GM12872 (cell line): ENCODE measurements at regions not wholly inside any gene's neighbourhood (a gene's known extent, or its start where the extent isn't known, plus 50 kb on each side); places are given as distances from the start of the nearest gene placed in this dataset.

Source experiments
- CTCF ChIP-seq: IDR thresholded peaks from 3 replicates; pipeline ENCODE4 v1.5.1; 2011; ENCODE audit warnings: low read depth, mild to moderate bottlenecking, low read length, moderate library complexity; ENCODE audit not compliant: insufficient read depth

DNA sequence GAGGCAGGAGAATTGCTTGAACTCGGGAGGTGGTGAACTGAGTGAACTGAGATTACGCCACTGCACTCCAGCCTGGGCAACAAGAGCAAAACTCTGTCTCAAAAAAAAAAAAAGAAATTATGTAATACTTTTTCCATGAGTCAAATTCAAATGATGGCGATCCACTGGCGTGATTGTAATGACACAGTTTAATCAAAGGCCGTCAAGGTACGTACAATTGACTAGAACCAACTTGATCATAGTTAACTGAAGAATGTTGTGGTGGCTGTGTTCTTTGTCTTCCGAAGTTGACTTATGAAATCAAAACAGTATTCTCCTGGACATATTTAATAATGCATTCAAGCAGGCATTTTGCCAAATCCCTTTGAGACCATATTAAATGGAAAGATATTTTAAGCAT is 318.6 kb upstream of the FAT1 start:
- TF ChIP-seq CTCF: no peak

DNA sequence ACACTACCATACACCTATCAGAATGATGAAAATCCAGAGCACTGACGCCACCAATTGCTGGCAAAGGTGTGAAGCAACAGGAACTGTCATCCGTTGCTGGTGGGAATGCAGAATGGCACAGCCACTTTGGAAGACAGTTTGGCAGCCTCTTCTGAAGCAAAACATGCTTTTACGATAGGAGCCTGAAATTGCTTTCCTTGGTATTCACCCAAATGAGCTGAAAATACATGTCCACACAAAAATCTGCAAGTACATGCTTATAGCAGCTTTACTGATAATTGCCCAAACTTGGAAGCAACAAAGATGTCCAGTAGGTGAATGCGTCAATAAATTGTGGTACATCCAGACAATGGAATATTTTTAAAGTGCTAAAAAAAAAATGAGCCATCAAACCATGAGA is 322.8 kb upstream of the FAT1 start:
- TF ChIP-seq CTCF: no peak

GRCh38 chr4:187059021-187059420 is 335.4 kb upstream of the FAT1 start:
- no peak for TF ChIP-seq CTCF

GRCh38 chr4:187059895-187060294 is 336.2 kb upstream of the FAT1 start:
- TF ChIP-seq CTCF: no peak

DNA sequence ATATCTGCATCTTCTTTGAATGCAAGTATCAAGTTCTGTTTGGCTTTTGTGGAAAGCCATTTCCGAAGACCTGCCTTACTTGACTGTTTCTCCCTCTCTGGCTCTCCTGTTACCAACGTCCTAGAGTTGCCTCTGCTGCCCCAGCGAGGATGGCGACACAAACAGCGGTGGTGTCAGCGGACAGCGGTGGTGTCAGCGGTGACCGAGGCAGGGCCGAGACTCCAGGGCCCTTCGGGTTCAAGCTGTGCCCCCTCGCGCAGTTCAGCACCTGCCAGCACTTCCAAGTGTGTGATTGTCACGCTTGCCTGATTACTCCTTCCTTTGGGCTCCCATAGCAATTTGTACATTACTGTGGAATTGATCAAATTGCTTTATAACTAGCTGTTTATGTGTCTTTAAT is 336.9 kb upstream of the FAT1 start:
- TF ChIP-seq CTCF: no peak

GRCh38 chr4:187063251-187063650 is 339.6 kb upstream of the FAT1 start:
- TF ChIP-seq CTCF: no peak

DNA sequence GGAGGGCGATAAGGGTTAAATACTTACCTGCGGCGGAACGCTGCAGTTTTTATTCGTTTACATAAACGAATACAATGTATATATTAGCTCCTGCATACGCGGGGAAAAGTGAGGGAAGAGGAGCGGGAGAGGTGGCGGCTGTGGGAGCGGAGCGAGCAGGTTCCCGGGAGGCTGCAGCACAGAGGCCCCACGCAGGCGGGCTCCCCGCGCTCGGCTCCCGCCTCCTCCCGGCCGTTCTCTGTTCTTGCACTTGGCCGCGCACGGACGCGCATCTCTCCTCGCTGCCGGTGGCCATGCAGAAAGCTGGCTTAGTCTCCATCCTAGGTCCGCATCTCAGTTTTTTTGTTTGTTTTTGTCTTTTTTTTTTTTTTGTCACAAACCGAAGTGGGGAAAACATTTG is 340.4 kb upstream of the FAT1 start:
- no peak for TF ChIP-seq CTCF

DNA sequence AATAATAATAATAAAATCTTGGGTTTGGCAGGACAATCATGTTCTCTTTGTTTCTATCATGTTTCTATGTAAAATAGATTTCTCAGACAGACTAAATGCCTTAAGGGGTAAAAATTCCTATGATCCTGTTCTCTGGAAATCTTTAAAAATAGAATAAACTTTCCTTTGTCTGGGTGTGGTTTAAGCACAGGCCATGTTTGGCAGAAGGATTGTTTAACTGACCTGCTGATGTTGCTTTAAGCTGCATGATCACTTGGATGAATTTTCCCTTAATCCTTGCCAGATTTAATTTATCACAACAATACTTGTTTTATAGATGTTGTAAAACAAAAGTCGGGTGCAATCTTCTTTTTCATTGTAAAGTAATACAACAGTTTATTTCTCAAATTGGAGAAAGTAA is 341.7 kb upstream of the FAT1 start:
- TF ChIP-seq CTCF: no peak
